GM23338 (cell line): ENCODE measurements at regions not wholly inside any gene's neighbourhood (a gene's known extent, or its start where the extent isn't known, plus 50 kb on each side); places are given as distances from the start of the nearest gene placed in this dataset.
"Not testable (repeated sequence)": the region's sequence is repeated elsewhere in the genome, so short reads cannot be mapped to it uniquely, and the experiment has no call there.

Experiments
- ATAC-seq: fragments of 200-7000 bp; cut with Tn5 transposase; 3 replicates; pipeline ENCODE4 v1.9.1; 2020
- DNase-seq: peaks from one replicate; pipeline ENCODE4 v3.0.0-alpha.2; 2015; ENCODE audit warnings: low spot score
- H2AFZ ChIP-seq: fragments of 200-600 bp; sonication (generic); 2 replicates; pipeline ENCODE4 v1.8.0; 2016; ENCODE audit warnings: antibody characterized with exemption, mild to moderate bottlenecking, moderate library complexity
- H3F3A ChIP-seq: fragments of 200-600 bp; sonication (generic); replicated peaks from 2 replicates; pipeline ENCODE4 v1.8.0; 2017; ENCODE audit warnings: antibody characterized with exemption, mixed run types, low read depth
- H3K27ac ChIP-seq: fragments of 200-600 bp; sonication (generic); 2 replicates; pipeline ENCODE4 v1.6.1; 2016; ENCODE audit warnings: low read depth
- H3K27me3 ChIP-seq: fragments of 200-600 bp; sonication (generic); 2 replicates; pipeline ENCODE4 v1.8.0; 2016; ENCODE audit warnings: mild to moderate bottlenecking, mixed run types, moderate library complexity; ENCODE audit not compliant: insufficient read depth
- H3K36me3 ChIP-seq: fragments of 200-600 bp; sonication (generic); 2 replicates; pipeline ENCODE4 v1.8.0; 2016; ENCODE audit warnings: mild to moderate bottlenecking; ENCODE audit not compliant: insufficient read depth
- H3K4me1 ChIP-seq: fragments of 200-600 bp; sonication (generic); 2 replicates; pipeline ENCODE4 v1.8.0; 2016; ENCODE audit warnings: mild to moderate bottlenecking, moderate library complexity; ENCODE audit not compliant: insufficient read depth
- H3K4me2 ChIP-seq: fragments of 200-600 bp; sonication (generic); 2 replicates; pipeline ENCODE4 v1.7.1; 2017; ENCODE audit warnings: mixed run types
- H3K4me3 ChIP-seq: fragments of 200-600 bp; sonication (generic); 2 replicates; pipeline ENCODE4 v1.6.1; 2016; ENCODE audit warnings: mixed run types
- H3K79me2 ChIP-seq: fragments of 200-600 bp; sonication (generic); replicated peaks from 2 replicates; pipeline ENCODE4 v1.8.0; 2017; ENCODE audit warnings: mild to moderate bottlenecking; ENCODE audit not compliant: insufficient read depth
- H3K9me2 ChIP-seq: fragments of 200-600 bp; sonication (generic); 2 replicates; pipeline ENCODE4 v1.8.0; 2017; ENCODE audit not compliant: insufficient read depth
- H4K20me1 ChIP-seq: fragments of 200-600 bp; sonication (generic); replicated peaks from 2 replicates; pipeline ENCODE4 v1.8.0; 2017; ENCODE audit warnings: mild to moderate bottlenecking; ENCODE audit not compliant: insufficient read depth
- H3K27ac Mint-ChIP-seq: 2 replicates; pipeline ENCODE4 v1.8.0; 2020; ENCODE audit warnings: inconsistent platforms, mild to moderate bottlenecking, moderate library complexity, mixed read lengths
- H3K27me3 Mint-ChIP-seq: 3 replicates; pipeline ENCODE4 v1.8.0; 2022; ENCODE audit warnings: low read depth, mild to moderate bottlenecking, moderate library complexity, mixed read lengths, inconsistent platforms; ENCODE audit not compliant: insufficient read depth, poor library complexity
- H3K36me3 Mint-ChIP-seq: 3 replicates; pipeline ENCODE4 v1.8.0; 2021; ENCODE audit warnings: low read depth, mild to moderate bottlenecking, inconsistent platforms, moderate library complexity, mixed read lengths
- H3K4me1 Mint-ChIP-seq: 3 replicates; pipeline ENCODE4 v1.8.0; 2020; ENCODE audit warnings: mild to moderate bottlenecking, inconsistent platforms, mixed read lengths
- H3K4me3 Mint-ChIP-seq: 3 replicates; pipeline ENCODE4 v1.8.0; 2021; ENCODE audit warnings: moderate library complexity, mild to moderate bottlenecking, inconsistent platforms, mixed read lengths
- H3K9me3 Mint-ChIP-seq: 3 replicates; pipeline ENCODE4 v1.8.0; 2020; ENCODE audit warnings: moderate library complexity, mild to moderate bottlenecking, inconsistent platforms, mixed read lengths
- CREB1 ChIP-seq: fragments of 250-450 bp; sonication (Bioruptor Pico); IDR thresholded peaks from 2 replicates; pipeline ENCODE4 v1.5.0; 2020; ENCODE audit warnings: low read depth, mild to moderate bottlenecking, moderate library complexity
- EZH2 ChIP-seq: fragments of 200-600 bp; sonication (generic); IDR thresholded peaks from one replicate; pipeline ENCODE4 v1.8.0; 2017; ENCODE audit warnings: antibody characterized with exemption, mild to moderate bottlenecking, low read depth; ENCODE audit not compliant: unreplicated experiment
- NANOG ChIP-seq: IDR thresholded peaks from 2 replicates; pipeline ENCODE4 v1.6.1; 2016; ENCODE audit warnings: antibody characterized with exemption, borderline replicate concordance
- POLR2AphosphoS5 ChIP-seq: IDR thresholded peaks from 2 replicates; pipeline ENCODE4 v1.6.1; 2016; ENCODE audit warnings: antibody characterized with exemption, low read depth
- ZNF331 ChIP-seq: fragments of 250-450 bp; sonication (Bioruptor Pico); IDR thresholded peaks from 2 replicates; pipeline ENCODE4 v1.5.0; 2020; ENCODE audit warnings: low read depth, mild to moderate bottlenecking, moderate library complexity
- TF ChIP-seq, protein P1 (sequence below), 2 experiments: fragments of 200-600 bp in 1 of 2; sonication (generic) in 1 of 2; conservative IDR thresholded peaks; 2 replicates each; pipeline versions ENCODE4 v1.5.1 to v1.6.1; 2016 to 2017; ENCODE audit warnings: antibody characterized with exemption in 2 of 2, low read depth in 2 of 2, mild to moderate bottlenecking in 2 of 2, moderate library complexity in 1 of 2
- TF ChIP-seq, protein P2 (sequence below): IDR thresholded peaks from 2 replicates; pipeline ENCODE4 v1.6.1; 2016; ENCODE audit warnings: antibody characterized with exemption

DNA sequence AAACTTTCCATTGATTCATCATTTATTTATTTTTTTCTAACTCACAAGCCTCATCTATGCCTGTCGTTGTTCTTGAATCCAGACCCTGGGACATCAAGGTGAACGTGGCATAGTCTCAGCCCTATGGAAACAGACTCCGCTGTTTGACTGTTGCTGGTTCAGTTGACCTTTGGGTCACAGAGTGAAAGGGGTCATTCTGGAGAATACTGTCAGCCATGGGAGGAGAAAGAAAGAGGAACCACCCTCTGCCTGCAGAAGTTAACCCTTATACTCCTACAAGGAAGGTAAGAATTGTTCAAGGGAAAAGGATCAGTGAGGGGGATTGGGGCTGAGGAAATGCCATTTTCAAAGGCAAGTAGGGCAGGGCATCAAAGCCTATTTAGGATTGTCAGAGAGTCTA lies 387.6 kb upstream of the MAF start:
- Histone ChIP-seq H3K36me3 (no peaks in the 10 kb centered on the region), H3K27me3 (no peaks in the 10 kb centered on the region), H2AFZ (no peak overlapping the region), H4K20me1 (no peaks in the 10 kb centered on the region), H3K9me2 (peaks cover 14% of the 10 kb centered on the region; the same call in 1 of the 2 replicates), H3K27ac (no peak overlapping the region), H3F3A (0 out of 2 replicates have a peak, but pooled peaks cover 3% of the 10 kb centered on the region), H3K4me1 (peaks cover 11% of the 10 kb centered on the region; the same call in 1 of the 2 replicates), H3K79me2 (no peaks in the 10 kb centered on the region), H3K4me3 (no peak overlapping the region), H3K4me2 (no peak overlapping the region)
- Mint-ChIP-seq H3K27me3 (peaks cover 2% of the 10 kb centered on the region), H3K4me3 (no peak overlapping the region), H3K9me3 (no peaks in the 10 kb centered on the region), H3K36me3 (no peaks in the 10 kb centered on the region), H3K27ac (no peak overlapping the region), H3K4me1 (peaks cover 13% of the 10 kb centered on the region; the same call in 2 of the 3 replicates)
- no peak for ATAC-seq
- TF ChIP-seq POLR2AphosphoS5 (no peak), NANOG (no peak), ZNF331 (CRISPR knock-in tag) (no peak)
- TF ChIP-seq, protein P1, sequence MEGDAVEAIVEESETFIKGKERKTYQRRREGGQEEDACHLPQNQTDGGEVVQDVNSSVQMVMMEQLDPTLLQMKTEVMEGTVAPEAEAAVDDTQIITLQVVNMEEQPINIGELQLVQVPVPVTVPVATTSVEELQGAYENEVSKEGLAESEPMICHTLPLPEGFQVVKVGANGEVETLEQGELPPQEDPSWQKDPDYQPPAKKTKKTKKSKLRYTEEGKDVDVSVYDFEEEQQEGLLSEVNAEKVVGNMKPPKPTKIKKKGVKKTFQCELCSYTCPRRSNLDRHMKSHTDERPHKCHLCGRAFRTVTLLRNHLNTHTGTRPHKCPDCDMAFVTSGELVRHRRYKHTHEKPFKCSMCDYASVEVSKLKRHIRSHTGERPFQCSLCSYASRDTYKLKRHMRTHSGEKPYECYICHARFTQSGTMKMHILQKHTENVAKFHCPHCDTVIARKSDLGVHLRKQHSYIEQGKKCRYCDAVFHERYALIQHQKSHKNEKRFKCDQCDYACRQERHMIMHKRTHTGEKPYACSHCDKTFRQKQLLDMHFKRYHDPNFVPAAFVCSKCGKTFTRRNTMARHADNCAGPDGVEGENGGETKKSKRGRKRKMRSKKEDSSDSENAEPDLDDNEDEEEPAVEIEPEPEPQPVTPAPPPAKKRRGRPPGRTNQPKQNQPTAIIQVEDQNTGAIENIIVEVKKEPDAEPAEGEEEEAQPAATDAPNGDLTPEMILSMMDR (conservative IDR thresholded peaks at IDR 0.05; ENCODE audit: low read depth in 2 of 2): no peak
- DNase-seq: no peak

DNA sequence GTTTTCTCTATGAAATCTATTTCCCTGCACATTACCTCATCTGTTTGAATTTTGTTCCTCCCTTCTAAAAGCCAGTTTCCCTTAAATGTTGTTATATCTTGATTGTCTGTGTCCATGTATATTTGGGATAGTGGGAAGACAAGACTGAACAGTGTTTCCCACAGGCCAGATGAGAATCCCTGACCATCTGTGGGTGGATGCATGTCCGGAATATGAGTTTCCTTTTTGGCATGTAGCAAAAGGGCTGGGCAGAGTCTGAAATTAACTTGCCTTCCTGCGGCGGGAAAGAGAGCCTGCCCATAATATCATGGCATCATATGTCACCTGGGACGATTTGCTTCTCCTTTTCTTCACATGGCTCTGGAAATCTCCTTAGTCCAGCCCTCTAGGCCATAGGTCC lies 385.8 kb upstream of the MAF start:
- H3K9me2 ChIP-seq: peaks cover 12% of the 10 kb centered on the region; the same call in 1 of the 2 replicates
- Mint-ChIP-seq H3K9me3 (no peaks in the 10 kb centered on the region), H3K4me1 (peaks cover 2% of the 10 kb centered on the region; the same call in 2 of the 3 replicates), H3K27me3 (no peaks in the 10 kb centered on the region), H3K36me3 (no peaks in the 10 kb centered on the region), H3K27ac (no peak overlapping the region; the same call in 1 of the 2 replicates), H3K4me3 (no peak overlapping the region)
- no peak overlapping the region for H2AFZ ChIP-seq
- H3K4me3 ChIP-seq: no peak overlapping the region
- H3K4me2 ChIP-seq: no peak overlapping the region
- no peaks in the 10 kb centered on the region for H4K20me1 ChIP-seq
- no peak overlapping the region for H3K27ac ChIP-seq
- H3K4me1 ChIP-seq: peaks cover 2% of the 10 kb centered on the region; the same call in 1 of the 2 replicates
- H3K79me2 ChIP-seq: no peaks in the 10 kb centered on the region
- no peaks in the 10 kb centered on the region for H3F3A ChIP-seq
- ATAC-seq (no peak), DNase-seq (no peak)
- H3K27me3 ChIP-seq: no peaks in the 10 kb centered on the region
- TF ChIP-seq CREB1: no peak
- TF ChIP-seq, protein P2, sequence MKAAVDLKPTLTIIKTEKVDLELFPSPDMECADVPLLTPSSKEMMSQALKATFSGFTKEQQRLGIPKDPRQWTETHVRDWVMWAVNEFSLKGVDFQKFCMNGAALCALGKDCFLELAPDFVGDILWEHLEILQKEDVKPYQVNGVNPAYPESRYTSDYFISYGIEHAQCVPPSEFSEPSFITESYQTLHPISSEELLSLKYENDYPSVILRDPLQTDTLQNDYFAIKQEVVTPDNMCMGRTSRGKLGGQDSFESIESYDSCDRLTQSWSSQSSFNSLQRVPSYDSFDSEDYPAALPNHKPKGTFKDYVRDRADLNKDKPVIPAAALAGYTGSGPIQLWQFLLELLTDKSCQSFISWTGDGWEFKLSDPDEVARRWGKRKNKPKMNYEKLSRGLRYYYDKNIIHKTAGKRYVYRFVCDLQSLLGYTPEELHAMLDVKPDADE: no peak
- no peak for TF ChIP-seq EZH2
- no peaks in the 10 kb centered on the region for H3K36me3 ChIP-seq

DNA sequence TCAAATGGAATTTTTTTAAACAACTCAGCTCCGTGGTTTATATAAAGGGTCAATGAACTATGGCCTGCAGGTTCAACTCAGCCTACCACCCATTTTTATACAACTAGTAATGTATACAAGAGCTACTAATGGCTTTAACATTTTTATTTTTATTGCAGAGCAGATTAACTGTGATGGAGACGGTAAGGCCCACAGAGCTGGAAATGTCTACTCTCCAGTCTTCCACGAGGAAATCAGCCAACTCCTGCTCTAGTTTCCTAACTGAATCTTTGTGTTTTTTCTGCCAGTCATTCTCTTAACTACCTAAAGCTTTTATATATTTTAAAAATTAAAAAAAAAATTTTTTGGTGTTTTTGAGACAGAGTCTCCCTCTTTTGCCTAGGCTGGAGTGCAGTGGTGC lies 385.1 kb upstream of the MAF start:
- Mint-ChIP-seq H3K4me3 (no peak overlapping the region), H3K27ac (no peak overlapping the region), H3K27me3 (no peaks in the 10 kb centered on the region), H3K4me1 (no peaks in the 10 kb centered on the region), H3K36me3 (no peaks in the 10 kb centered on the region), H3K9me3 (no peaks in the 10 kb centered on the region)
- Histone ChIP-seq H3K4me2 (no peak overlapping the region), H3K79me2 (no peaks in the 10 kb centered on the region), H3K4me1 (no peaks in the 10 kb centered on the region), H3K36me3 (no peaks in the 10 kb centered on the region), H3K9me2 (0 out of 2 replicates have a peak, but pooled peaks cover 6% of the 10 kb centered on the region), H3K27me3 (no peaks in the 10 kb centered on the region), H4K20me1 (no peaks in the 10 kb centered on the region), H3K4me3 (no peak overlapping the region), H2AFZ (no peak overlapping the region), H3K27ac (no peak overlapping the region), H3F3A (no peaks in the 10 kb centered on the region)
- no peak for ATAC-seq
- no peak for TF ChIP-seq POLR2AphosphoS5
- TF ChIP-seq, protein P1 (conservative IDR thresholded peaks at IDR 0.05; ENCODE audit: low read depth in 2 of 2): no peak
- DNase-seq: no peak

DNA sequence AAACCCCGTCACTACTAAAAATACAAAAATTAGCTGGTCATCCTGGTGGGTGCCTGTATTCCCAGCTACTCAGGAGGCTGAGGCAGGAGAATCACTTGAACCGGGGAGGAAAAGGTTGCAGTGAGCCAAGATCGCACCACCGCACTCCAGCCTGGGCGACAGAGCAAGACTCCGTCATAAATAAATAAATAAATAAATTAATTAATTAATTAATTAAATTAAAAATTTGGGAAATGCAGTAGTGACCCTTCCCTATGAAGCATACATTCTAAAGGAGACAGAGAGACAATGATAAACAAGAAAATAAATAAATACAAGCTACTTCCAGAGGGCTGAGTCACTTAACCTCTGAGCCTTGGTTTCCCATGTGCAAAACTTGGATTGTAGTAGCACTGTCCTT lies 383.6 kb upstream of the MAF start:
- H3K27me3 Mint-ChIP-seq, ATAC-seq, H3K27me3 ChIP-seq, H3K36me3 ChIP-seq, H3K27ac ChIP-seq, H3K4me2 ChIP-seq, H3K4me3 Mint-ChIP-seq, H3F3A ChIP-seq, DNase-seq, H3K4me1 Mint-ChIP-seq, H3K9me3 Mint-ChIP-seq, H3K79me2 ChIP-seq, H3K36me3 Mint-ChIP-seq, H3K4me1 ChIP-seq, H4K20me1 ChIP-seq, H3K4me3 ChIP-seq, H3K27ac Mint-ChIP-seq, H2AFZ ChIP-seq, H3K9me2 ChIP-seq: not testable (repeated sequence)
